ENCODE measurements at regions not wholly inside any gene's neighbourhood (a gene's known extent, or its start where the extent isn't known, plus 50 kb on each side); places are given as distances from the start of the nearest gene placed in this dataset.

DNA sequence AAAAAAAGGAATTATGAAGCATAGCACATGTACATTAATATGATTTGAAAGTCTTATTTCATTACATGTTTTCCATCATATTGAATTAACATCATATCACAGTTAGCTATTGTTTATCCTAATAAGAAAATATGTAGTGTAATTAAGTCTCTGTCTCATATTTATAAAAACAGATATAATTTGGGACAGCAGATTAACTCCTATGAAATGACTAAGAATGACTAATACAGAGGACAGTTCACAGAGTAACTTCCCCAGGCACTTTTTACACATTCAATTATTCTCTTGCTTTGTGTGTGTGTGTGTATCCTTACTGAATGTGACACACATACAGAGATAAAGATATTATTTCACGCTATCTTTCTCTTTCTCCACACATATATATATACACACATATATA lies 2400.9 kb upstream of the C9orf72 start:
- TF ChIP-seq, protein P1, sequence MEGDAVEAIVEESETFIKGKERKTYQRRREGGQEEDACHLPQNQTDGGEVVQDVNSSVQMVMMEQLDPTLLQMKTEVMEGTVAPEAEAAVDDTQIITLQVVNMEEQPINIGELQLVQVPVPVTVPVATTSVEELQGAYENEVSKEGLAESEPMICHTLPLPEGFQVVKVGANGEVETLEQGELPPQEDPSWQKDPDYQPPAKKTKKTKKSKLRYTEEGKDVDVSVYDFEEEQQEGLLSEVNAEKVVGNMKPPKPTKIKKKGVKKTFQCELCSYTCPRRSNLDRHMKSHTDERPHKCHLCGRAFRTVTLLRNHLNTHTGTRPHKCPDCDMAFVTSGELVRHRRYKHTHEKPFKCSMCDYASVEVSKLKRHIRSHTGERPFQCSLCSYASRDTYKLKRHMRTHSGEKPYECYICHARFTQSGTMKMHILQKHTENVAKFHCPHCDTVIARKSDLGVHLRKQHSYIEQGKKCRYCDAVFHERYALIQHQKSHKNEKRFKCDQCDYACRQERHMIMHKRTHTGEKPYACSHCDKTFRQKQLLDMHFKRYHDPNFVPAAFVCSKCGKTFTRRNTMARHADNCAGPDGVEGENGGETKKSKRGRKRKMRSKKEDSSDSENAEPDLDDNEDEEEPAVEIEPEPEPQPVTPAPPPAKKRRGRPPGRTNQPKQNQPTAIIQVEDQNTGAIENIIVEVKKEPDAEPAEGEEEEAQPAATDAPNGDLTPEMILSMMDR (IDR thresholded peaks at IDR 0.05; ENCODE audit: low read depth, low read length), result no peak
- no peak for TF ChIP-seq EZH2phosphoT487 (IDR thresholded peaks at IDR 0.05; ENCODE audit: low read depth)
